ENCODE measurements at regions not wholly inside any gene's neighbourhood (a gene's known extent, or its start where the extent isn't known, plus 50 kb on each side); places are given as distances from the start of the nearest gene placed in this dataset.

- Histone ChIP-seq H3K27me3 (ENCODE audit: insufficient read depth, low read length) (no peaks in the 10 kb centered on the region), H4K20me1 (ENCODE audit: insufficient read depth, low read length) (no peaks in the 10 kb centered on the region), H3K79me2 (ENCODE audit: insufficient read depth, low read length) (no peaks in the 10 kb centered on the region), H3K4me1 (ENCODE audit: insufficient read depth, low read length) (peaks cover 10% of the 10 kb centered on the region), H3K36me3 (ENCODE audit: insufficient read depth, low read length) (no peaks in the 10 kb centered on the region), H3K4me2 (ENCODE audit: insufficient read depth, low read length) (no peak overlapping the region), H2AFZ (ENCODE audit: low read length) (no peak overlapping the region), H3K9me3 (ENCODE audit: low read depth, low read length) (no peaks in the 10 kb centered on the region), H3K27ac (ENCODE audit: low read depth, low read length) (no peak overlapping the region), H3K4me3 (ENCODE audit: insufficient read depth, low read length) (no peak overlapping the region)
- TF ChIP-seq, protein P1, sequence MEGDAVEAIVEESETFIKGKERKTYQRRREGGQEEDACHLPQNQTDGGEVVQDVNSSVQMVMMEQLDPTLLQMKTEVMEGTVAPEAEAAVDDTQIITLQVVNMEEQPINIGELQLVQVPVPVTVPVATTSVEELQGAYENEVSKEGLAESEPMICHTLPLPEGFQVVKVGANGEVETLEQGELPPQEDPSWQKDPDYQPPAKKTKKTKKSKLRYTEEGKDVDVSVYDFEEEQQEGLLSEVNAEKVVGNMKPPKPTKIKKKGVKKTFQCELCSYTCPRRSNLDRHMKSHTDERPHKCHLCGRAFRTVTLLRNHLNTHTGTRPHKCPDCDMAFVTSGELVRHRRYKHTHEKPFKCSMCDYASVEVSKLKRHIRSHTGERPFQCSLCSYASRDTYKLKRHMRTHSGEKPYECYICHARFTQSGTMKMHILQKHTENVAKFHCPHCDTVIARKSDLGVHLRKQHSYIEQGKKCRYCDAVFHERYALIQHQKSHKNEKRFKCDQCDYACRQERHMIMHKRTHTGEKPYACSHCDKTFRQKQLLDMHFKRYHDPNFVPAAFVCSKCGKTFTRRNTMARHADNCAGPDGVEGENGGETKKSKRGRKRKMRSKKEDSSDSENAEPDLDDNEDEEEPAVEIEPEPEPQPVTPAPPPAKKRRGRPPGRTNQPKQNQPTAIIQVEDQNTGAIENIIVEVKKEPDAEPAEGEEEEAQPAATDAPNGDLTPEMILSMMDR (IDR thresholded peaks at IDR 0.05; ENCODE audit: extremely low read depth, low read depth, low read length) = no peak
- DNase-seq (ENCODE audit: insufficient read length, low spot score, missing footprints) = no peak
Observed at GRCh38 chr1:82564333-82564732, 763.6 kb downstream of the ADGRL2 start.

DNA sequence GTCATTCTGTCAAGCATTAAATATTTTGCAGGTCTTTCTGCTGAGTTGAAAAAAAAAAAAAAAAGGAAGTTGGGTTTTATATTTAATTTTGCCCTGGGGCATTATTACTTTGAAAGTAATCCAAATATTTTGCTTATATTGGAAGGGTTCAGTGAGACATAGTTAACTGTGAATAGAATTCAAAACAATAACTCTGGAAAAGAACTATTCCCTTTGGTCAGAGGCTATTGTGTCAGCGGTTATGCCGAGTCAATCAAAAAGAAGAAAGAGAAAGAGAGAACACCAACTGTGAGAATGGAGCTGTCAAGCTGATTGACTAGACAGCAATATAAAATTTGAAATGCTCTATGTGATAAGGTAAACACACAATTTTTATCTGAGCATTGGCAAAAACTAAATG lies 761.7 kb downstream of the ADGRL2 start:
- no peaks in the 10 kb centered on the region for H3K36me3 ChIP-seq (ENCODE audit: insufficient read depth, low read length)
- H3K4me1 ChIP-seq (ENCODE audit: insufficient read depth, low read length) = peaks cover 10% of the 10 kb centered on the region
- H4K20me1 ChIP-seq (ENCODE audit: insufficient read depth, low read length) = no peaks in the 10 kb centered on the region
- no peak overlapping the region for H3K27ac ChIP-seq (ENCODE audit: low read depth, low read length)
- no peak for DNase-seq (ENCODE audit: insufficient read length, low spot score, missing footprints)
- TF ChIP-seq, protein P1 (IDR thresholded peaks at IDR 0.05; ENCODE audit: extremely low read depth, low read depth, low read length) = no peak
- H3K27me3 ChIP-seq (ENCODE audit: insufficient read depth, low read length) = no peaks in the 10 kb centered on the region
- H3K79me2 ChIP-seq (ENCODE audit: insufficient read depth, low read length) = no peaks in the 10 kb centered on the region
- no peaks in the 10 kb centered on the region for H3K9me3 ChIP-seq (ENCODE audit: low read depth, low read length)
- H3K4me2 ChIP-seq (ENCODE audit: insufficient read depth, low read length) = no peak overlapping the region
- no peak overlapping the region for H2AFZ ChIP-seq (ENCODE audit: low read length)
- H3K4me3 ChIP-seq (ENCODE audit: insufficient read depth, low read length) = no peak overlapping the region

DNA sequence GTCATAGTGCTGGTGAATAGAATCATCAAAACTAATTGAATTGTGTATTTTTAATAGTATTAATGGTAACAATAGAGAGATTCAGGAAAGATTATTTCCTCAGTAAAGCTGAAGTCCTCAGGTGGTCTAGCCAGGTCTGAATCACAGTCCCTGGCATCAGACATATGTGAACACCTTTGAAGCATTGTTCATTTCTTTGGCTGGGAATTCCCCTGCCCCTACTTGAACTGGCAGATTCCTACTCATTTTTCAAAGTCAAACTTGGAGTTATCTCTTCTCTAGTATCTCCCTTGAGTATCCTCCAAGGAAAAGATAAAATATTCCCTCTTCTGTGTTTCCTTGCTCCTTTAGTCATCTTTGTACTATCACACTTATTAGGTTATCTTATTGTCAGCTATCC lies 759.8 kb downstream of the ADGRL2 start:
- Histone ChIP-seq H4K20me1 (ENCODE audit: insufficient read depth, low read length) (no peaks in the 10 kb centered on the region), H2AFZ (ENCODE audit: low read length) (no peak overlapping the region), H3K4me3 (ENCODE audit: insufficient read depth, low read length) (no peak overlapping the region), H3K4me2 (ENCODE audit: insufficient read depth, low read length) (no peak overlapping the region), H3K27ac (ENCODE audit: low read depth, low read length) (no peak overlapping the region), H3K9me3 (ENCODE audit: low read depth, low read length) (no peaks in the 10 kb centered on the region), H3K4me1 (ENCODE audit: insufficient read depth, low read length) (peaks cover 7% of the 10 kb centered on the region), H3K79me2 (ENCODE audit: insufficient read depth, low read length) (no peaks in the 10 kb centered on the region), H3K36me3 (ENCODE audit: insufficient read depth, low read length) (no peaks in the 10 kb centered on the region), H3K27me3 (ENCODE audit: insufficient read depth, low read length) (no peaks in the 10 kb centered on the region)
- no peak for DNase-seq (ENCODE audit: insufficient read length, low spot score, missing footprints)
- TF ChIP-seq, protein P1 (IDR thresholded peaks at IDR 0.05; ENCODE audit: extremely low read depth, low read depth, low read length) = no peak

DNA sequence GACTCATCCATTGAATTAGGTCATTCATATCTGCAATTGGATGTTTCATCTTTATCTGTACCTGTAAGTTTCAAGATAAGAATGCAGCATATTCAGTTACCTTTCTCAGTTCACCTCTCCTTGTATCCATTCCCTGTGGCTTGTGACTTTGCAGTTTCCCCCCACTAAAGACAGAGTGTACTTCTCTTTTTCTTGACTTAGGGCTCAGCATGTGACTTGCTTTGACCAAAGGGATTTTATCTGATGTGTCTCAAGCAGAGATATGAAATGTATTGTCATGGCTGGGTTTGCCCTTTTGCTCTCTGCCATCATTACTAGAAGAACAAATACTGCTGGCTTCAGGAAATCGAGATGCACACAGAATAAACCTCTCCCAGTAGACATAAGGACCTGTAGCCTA lies 754.8 kb downstream of the ADGRL2 start:
- Histone ChIP-seq H3K4me3 (ENCODE audit: insufficient read depth, low read length) (no peak overlapping the region), H3K27ac (ENCODE audit: low read depth, low read length) (no peak overlapping the region), H3K4me1 (ENCODE audit: insufficient read depth, low read length) (no peaks in the 10 kb centered on the region), H3K36me3 (ENCODE audit: insufficient read depth, low read length) (no peaks in the 10 kb centered on the region), H3K4me2 (ENCODE audit: insufficient read depth, low read length) (no peak overlapping the region), H3K9me3 (ENCODE audit: low read depth, low read length) (no peaks in the 10 kb centered on the region), H4K20me1 (ENCODE audit: insufficient read depth, low read length) (no peaks in the 10 kb centered on the region), H2AFZ (ENCODE audit: low read length) (no peak overlapping the region), H3K27me3 (ENCODE audit: insufficient read depth, low read length) (no peaks in the 10 kb centered on the region), H3K79me2 (ENCODE audit: insufficient read depth, low read length) (no peaks in the 10 kb centered on the region)
- TF ChIP-seq, protein P1 (IDR thresholded peaks at IDR 0.05; ENCODE audit: extremely low read depth, low read depth, low read length) = no peak
- no peak for DNase-seq (ENCODE audit: insufficient read length, low spot score, missing footprints)
